Nephron (organoid): ENCODE measurements at regions not wholly inside any gene's neighbourhood (a gene's known extent, or its start where the extent isn't known, plus 50 kb on each side); places are given as distances from the start of the nearest gene placed in this dataset.

Experiments
- H3K27ac Mint-ChIP-seq, 3 experiments: 2 replicates each; pipeline ENCODE4 v1.8.0; 2020; ENCODE audit warnings: mixed read lengths in 3 of 3, mild to moderate bottlenecking in 2 of 3, moderate library complexity in 1 of 3
- H3K27me3 Mint-ChIP-seq: 2 replicates; pipeline ENCODE4 v1.8.0; 2021; ENCODE audit warnings: low read depth, mild to moderate bottlenecking, moderate library complexity, mixed read lengths
- H3K36me3 Mint-ChIP-seq: 2 replicates; pipeline ENCODE4 v1.8.0; 2020; ENCODE audit warnings: low read depth, mixed read lengths
- H3K4me1 Mint-ChIP-seq: 2 replicates; pipeline ENCODE4 v1.8.0; 2020; ENCODE audit warnings: mixed read lengths
- H3K4me3 Mint-ChIP-seq, 3 experiments: 2 replicates each; pipeline ENCODE4 v1.8.0; 2020; ENCODE audit warnings: mild to moderate bottlenecking in 3 of 3, mixed read lengths in 3 of 3, moderate library complexity in 2 of 3
- H3K9me3 Mint-ChIP-seq: 2 replicates; pipeline ENCODE4 v1.8.0; 2020; ENCODE audit warnings: mixed read lengths
- TF ChIP-seq, protein P1 (sequence below), 3 experiments: fragments of 200-600 bp; sonication (generic); IDR thresholded peaks; one replicate each; pipeline ENCODE4 v1.5.0; 2021; ENCODE audit warnings: antibody characterized with exemption in 3 of 3; ENCODE audit not compliant: unreplicated experiment in 3 of 3

DNA sequence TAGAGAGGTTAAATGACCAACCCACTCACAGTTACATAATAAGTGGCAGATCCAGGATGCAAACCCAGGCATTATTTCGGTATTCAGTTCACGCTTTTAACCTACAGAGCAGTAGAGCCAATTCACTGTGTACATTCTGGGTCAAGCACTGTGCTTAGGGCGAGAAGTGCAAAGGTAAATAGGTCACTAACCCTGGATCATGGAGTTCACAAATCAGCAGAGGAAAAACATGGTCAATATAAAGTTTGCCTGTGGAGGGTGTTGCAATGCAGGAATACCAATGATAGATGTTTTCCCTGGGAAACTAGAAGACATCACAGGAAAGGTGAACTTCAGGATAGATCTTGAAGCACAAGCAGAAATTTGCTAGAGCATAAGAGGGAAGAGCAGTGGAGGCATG, 253.4 kb upstream of the NFIA start:
- TF ChIP-seq, protein P1, sequence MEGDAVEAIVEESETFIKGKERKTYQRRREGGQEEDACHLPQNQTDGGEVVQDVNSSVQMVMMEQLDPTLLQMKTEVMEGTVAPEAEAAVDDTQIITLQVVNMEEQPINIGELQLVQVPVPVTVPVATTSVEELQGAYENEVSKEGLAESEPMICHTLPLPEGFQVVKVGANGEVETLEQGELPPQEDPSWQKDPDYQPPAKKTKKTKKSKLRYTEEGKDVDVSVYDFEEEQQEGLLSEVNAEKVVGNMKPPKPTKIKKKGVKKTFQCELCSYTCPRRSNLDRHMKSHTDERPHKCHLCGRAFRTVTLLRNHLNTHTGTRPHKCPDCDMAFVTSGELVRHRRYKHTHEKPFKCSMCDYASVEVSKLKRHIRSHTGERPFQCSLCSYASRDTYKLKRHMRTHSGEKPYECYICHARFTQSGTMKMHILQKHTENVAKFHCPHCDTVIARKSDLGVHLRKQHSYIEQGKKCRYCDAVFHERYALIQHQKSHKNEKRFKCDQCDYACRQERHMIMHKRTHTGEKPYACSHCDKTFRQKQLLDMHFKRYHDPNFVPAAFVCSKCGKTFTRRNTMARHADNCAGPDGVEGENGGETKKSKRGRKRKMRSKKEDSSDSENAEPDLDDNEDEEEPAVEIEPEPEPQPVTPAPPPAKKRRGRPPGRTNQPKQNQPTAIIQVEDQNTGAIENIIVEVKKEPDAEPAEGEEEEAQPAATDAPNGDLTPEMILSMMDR (IDR thresholded peaks at IDR 0.05; ENCODE audit: unreplicated experiment in 3 of 3), result no peak
- no peak overlapping the region for H3K27ac Mint-ChIP-seq
- no peak overlapping the region for H3K4me3 Mint-ChIP-seq
- peaks cover 13% of the 10 kb centered on the region for H3K9me3 Mint-ChIP-seq
- H3K4me1 Mint-ChIP-seq, result peaks cover 6% of the 10 kb centered on the region
- no peaks in the 10 kb centered on the region for H3K27me3 Mint-ChIP-seq
- H3K36me3 Mint-ChIP-seq, result peaks cover 3% of the 10 kb centered on the region

DNA sequence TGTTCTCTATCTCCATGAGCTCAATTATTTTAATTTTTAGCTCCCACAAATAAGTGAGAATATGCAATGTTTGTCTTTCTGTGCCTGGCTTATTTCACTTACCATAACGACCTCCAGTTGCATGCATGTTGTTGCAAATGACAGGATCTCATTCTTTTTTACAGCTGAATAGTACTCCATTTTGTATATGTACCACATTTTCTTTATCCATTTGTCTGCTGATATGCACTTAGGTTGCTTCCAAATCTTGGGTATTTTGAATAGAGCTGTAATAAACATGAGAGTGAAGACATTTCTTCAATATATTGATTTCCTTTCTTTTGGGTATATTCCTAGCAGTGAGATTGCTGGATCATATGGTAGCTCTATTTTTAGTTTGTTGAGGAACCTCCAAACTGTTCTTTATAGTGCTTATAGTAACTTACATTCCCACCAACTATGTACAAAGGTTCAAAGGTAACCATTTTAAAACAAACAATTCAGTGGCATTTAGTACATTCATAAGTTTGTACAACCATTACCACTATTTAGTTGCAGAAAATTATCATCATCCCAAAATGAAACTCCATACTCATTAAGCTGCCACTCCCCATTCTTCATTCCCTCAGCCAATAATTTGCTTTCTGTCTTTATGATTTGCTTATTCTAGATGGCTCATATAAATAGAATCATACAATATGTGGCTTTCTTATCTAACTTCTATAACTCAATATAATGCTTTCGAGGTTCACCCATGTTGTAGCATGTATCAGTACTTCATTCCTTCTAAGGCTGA, 255.9 kb upstream of the NFIA start:
- H3K9me3 Mint-ChIP-seq, result peaks cover 9% of the 10 kb centered on the region
- TF ChIP-seq, protein P1 (IDR thresholded peaks at IDR 0.05; ENCODE audit: unreplicated experiment in 3 of 3), result no peak
- no peaks in the 10 kb centered on the region for H3K4me1 Mint-ChIP-seq
- peaks cover 3% of the 10 kb centered on the region for H3K36me3 Mint-ChIP-seq
- no peak overlapping the region for H3K27ac Mint-ChIP-seq
- H3K27me3 Mint-ChIP-seq, result no peaks in the 10 kb centered on the region
- H3K4me3 Mint-ChIP-seq, result no peak overlapping the region

DNA sequence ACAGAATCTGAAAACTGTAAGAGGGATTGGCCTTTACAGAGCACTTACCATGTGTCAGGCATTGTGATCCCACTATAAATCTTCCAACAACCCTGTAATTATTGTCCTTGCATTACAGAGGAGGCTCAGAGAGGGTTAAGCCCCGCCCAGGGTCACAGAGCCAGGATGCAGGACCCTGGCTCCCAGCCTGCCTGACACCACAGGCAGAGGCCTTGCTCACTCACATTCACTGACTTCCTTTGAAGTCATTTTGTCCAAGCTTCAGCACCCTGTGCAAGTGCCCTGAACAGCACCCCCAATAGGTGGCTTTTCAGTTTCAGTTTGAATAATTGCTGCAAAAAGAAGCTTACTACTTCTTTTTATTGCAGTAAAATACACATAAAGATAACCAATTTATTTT, 256.8 kb upstream of the NFIA start:
- TF ChIP-seq, protein P1 (IDR thresholded peaks at IDR 0.05; ENCODE audit: unreplicated experiment in 3 of 3), result peak in 1 of 3 experiments; percentile 20
- Mint-ChIP-seq H3K36me3 (peaks cover 3% of the 10 kb centered on the region), H3K4me3 (no peak overlapping the region), H3K9me3 (peaks cover 12% of the 10 kb centered on the region), H3K27me3 (no peaks in the 10 kb centered on the region), H3K4me1 (no peaks in the 10 kb centered on the region), H3K27ac (peak overlapping the region; percentile 49 to 58 (median 51))

DNA sequence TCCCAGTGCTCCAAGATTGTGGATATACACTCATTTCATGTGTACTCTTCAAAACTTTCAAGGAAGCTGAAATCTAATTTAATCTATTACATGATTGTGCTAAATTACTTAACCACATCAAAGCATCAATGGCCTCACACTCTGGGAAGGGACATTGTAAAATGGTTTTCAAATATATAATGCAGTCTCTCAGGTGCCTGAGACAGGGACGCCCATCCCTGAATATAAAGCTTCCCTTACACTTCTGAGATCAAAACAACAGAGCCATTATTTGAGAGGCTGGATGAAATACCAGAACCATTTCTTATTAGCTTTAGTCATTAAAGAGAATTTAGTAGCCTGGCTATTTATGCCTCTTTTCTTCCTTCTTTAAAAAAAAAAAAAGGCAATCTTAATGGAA, 259.2 kb upstream of the NFIA start:
- peaks cover 16% of the 10 kb centered on the region for H3K9me3 Mint-ChIP-seq
- TF ChIP-seq, protein P1 (IDR thresholded peaks at IDR 0.05; ENCODE audit: unreplicated experiment in 3 of 3), result no peak
- no peaks in the 10 kb centered on the region for H3K27me3 Mint-ChIP-seq
- no peak overlapping the region for H3K4me3 Mint-ChIP-seq
- H3K27ac Mint-ChIP-seq, result no peak overlapping the region
- H3K4me1 Mint-ChIP-seq, result no peaks in the 10 kb centered on the region
- peaks cover 3% of the 10 kb centered on the region for H3K36me3 Mint-ChIP-seq

DNA sequence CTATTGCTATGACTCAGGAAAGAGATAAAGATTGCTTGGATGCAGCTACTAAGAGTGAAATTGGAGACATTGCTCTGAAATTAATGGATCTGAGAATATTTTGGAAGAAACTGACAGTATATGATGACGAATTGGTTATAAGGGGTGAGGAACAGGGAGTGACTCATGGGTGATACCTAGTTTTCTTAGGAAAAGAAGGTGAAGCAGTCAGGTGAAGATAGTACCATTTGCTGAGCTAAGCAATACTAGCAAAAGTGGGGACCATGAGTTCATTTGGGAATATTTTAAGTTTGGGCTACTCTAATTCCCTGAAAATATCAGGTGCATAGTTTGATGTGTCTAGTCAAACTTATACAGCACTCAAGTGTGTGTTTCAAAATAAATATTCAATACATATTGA, 260.1 kb upstream of the NFIA start:
- Mint-ChIP-seq H3K9me3 (peaks cover 13% of the 10 kb centered on the region), H3K4me1 (no peaks in the 10 kb centered on the region), H3K27me3 (no peaks in the 10 kb centered on the region), H3K27ac (no peak overlapping the region), H3K36me3 (peaks cover 3% of the 10 kb centered on the region), H3K4me3 (no peak overlapping the region)
- TF ChIP-seq, protein P1 (IDR thresholded peaks at IDR 0.05; ENCODE audit: unreplicated experiment in 3 of 3), result no peak

DNA sequence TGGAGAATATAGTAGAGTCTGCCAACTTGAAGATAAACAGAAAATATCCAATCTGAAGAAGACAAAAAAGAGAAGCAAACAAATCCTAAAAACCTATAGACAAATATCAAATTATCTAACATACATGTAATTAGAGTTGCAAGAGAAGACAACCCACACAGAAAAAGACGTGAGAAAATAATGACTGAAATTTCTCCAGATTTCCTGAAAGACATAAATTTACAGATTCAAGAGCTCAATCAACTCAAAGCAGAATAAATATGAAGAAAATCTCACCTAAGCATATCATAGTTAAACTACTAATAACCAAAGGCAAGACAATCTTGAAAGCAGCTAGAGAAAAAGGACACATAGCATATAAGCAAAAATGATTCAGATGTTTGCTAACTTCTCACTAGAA, 261.2 kb upstream of the NFIA start:
- Mint-ChIP-seq H3K4me1 (no peaks in the 10 kb centered on the region), H3K36me3 (no peaks in the 10 kb centered on the region), H3K27ac (no peak overlapping the region), H3K9me3 (peaks cover 7% of the 10 kb centered on the region), H3K27me3 (no peaks in the 10 kb centered on the region), H3K4me3 (no peak overlapping the region)
- TF ChIP-seq, protein P1 (IDR thresholded peaks at IDR 0.05; ENCODE audit: unreplicated experiment in 3 of 3), result no peak
